ENCODE measurements at regions not wholly inside any gene's neighbourhood (a gene's known extent, or its start where the extent isn't known, plus 50 kb on each side); places are given as distances from the start of the nearest gene placed in this dataset.

DNA sequence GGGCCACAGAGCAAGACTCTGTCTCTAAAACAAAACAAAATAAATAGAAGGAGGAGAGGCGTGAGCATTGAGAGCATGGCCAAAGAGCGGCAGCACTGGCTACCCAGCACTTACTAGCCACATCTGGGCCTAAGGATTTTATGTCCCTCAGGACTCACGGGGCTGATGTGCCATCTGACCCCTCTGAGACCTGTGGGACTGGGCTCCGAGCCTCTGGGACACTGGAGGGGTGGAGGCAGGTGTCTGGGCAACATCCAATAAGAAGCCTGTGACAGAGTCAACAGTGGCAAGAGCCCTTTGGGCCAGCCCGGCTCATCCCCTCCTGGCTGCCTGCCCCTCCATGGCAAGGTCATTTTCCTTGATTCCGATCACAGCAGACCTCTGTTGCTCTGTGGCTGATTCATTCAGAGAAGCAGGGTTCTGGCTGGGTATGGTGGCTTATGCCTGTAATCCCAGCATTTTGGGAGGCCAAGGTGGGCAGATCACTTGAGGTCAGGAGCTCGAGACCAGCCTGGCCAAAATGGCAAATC is 60.7 kb downstream of the RRM2 start:
- H3K36me3 Mint-ChIP-seq (ENCODE audit: low read depth): peaks cover 26% of the 10 kb centered on the region

DNA sequence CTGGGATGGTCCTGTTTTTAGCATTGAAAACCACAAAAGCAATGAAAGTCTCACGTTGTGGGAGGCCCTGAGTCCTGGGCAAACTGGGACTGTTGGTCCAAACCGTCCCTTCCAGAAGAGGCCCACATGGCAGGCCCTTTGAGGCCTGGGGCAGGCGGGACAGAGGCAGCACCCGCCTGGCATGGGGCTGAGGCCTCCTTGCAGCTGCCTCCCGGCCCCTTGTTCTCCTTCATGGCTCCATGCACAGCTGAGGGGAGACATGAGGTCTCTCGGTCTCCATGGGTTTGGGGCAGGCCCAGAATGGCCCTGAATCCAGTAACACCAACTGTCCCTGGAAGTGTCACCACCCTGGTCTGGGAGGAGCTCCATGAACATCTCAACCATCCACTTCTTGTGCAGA is 61.9 kb downstream of the RRM2 start:
- H3K4me3 Mint-ChIP-seq: no peak overlapping the region
- no peaks in the 10 kb centered on the region for H3K4me1 Mint-ChIP-seq (ENCODE audit: low read depth)
- H3K27ac Mint-ChIP-seq: no peak overlapping the region
- H3K36me3 Mint-ChIP-seq (ENCODE audit: low read depth): peaks cover 34% of the 10 kb centered on the region
- DNase-seq (ENCODE audit: low spot score): no peak
- no peaks in the 10 kb centered on the region for H3K27me3 Mint-ChIP-seq (ENCODE audit: low read depth)
- peaks cover 8% of the 10 kb centered on the region for H3K9me3 Mint-ChIP-seq

More for the DNA sequence above, 60.7 kb downstream of the RRM2 start:
- no peak overlapping the region for H3K4me3 Mint-ChIP-seq
- no peaks in the 10 kb centered on the region for H3K27me3 Mint-ChIP-seq (ENCODE audit: low read depth)
- no peak for DNase-seq (ENCODE audit: low spot score)
- peaks cover 8% of the 10 kb centered on the region for H3K9me3 Mint-ChIP-seq
- H3K27ac Mint-ChIP-seq: no peak overlapping the region
- no peaks in the 10 kb centered on the region for H3K4me1 Mint-ChIP-seq (ENCODE audit: low read depth)

DNA sequence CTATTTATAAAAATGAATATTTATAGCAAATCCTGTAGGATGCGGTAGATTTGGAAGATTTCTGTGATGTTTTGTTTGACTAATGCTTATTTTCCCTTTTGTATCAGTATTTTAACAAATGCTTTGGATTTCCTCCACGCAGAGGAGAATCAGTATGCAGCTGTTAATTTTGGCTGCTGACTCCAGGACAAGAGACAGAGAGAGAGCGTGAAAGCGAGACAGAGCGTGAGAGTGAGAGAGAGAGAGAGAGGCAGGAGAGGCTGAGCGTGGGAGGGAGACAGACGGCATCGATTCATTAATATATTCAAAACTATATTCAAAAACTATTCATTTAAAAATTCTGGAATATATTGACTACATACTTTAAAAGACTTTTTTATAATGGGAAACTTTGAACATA is 62.5 kb downstream of the RRM2 start:
- no peak overlapping the region for H3K4me3 Mint-ChIP-seq
- peaks cover 33% of the 10 kb centered on the region for H3K36me3 Mint-ChIP-seq (ENCODE audit: low read depth)
- H3K27ac Mint-ChIP-seq: no peak overlapping the region
- no peaks in the 10 kb centered on the region for H3K4me1 Mint-ChIP-seq (ENCODE audit: low read depth)
- DNase-seq (ENCODE audit: low spot score): no peak
- peaks cover 12% of the 10 kb centered on the region for H3K9me3 Mint-ChIP-seq
- no peaks in the 10 kb centered on the region for H3K27me3 Mint-ChIP-seq (ENCODE audit: low read depth)

DNA sequence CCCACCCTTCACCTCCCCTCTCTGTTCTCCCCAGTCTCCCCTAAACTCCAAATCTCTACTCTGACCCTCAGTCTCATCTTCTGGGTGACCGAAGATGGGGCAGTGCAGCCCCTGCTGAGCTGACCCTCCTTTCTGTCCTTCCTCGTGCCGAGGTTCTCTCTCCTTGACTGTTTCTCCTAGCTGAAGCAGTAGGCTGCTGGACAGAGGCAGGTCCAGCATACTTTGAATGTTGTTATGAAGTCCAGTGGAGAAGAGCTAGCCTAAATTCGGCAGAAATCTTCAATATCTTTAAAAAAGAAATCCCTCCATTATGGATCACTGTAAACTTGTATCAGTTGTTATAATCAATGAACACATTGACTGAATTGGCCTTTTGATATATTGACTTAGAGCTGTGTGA is 63.2 kb downstream of the RRM2 start:
- Mint-ChIP-seq H3K27ac (no peak overlapping the region), H3K9me3 (peaks cover 12% of the 10 kb centered on the region), H3K4me1 (ENCODE audit: low read depth) (no peaks in the 10 kb centered on the region), H3K4me3 (no peak overlapping the region), H3K36me3 (ENCODE audit: low read depth) (peaks cover 38% of the 10 kb centered on the region), H3K27me3 (ENCODE audit: low read depth) (no peaks in the 10 kb centered on the region)
- DNase-seq (ENCODE audit: low spot score): no peak

DNA sequence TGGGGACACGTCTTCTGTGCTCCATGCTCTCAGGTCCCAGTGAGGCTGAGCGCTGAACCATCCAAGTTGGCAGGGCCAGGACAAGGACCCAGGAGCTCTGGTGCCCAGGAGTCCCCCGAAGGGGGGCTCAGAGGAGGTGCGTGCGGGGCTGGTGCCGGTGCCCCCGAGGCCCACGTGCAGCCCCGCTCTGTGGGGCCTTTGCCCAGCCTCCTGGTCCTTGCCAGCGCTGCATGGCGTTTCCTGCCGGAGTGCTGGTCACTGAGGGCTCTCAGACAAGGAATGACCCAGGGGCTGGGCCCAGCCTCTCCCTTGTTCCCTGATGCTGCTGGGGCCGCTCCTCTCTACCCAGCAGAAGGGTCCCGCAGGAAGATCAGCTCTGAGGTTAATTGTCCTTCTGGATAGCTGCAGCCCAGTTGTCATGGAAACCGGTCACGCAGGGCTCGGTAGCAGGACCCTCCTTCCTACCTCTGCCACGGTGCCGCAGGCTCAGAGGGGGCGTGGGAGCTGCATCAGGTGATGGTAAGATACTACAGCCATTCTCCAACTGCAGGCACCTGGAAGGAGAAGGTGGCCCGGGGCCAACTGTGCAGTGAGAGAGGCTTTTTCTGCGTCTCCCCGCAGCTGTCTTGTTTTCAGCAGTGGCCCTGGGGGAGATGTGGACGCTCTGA is 64.5 kb downstream of the RRM2 start:
- Mint-ChIP-seq H3K4me1 (ENCODE audit: low read depth) (no peaks in the 10 kb centered on the region), H3K4me3 (no peak overlapping the region), H3K27ac (no peak overlapping the region), H3K9me3 (peaks cover 4% of the 10 kb centered on the region), H3K27me3 (ENCODE audit: low read depth) (no peaks in the 10 kb centered on the region), H3K36me3 (ENCODE audit: low read depth) (peaks cover 29% of the 10 kb centered on the region)
- DNase-seq (ENCODE audit: low spot score): no peak

DNA sequence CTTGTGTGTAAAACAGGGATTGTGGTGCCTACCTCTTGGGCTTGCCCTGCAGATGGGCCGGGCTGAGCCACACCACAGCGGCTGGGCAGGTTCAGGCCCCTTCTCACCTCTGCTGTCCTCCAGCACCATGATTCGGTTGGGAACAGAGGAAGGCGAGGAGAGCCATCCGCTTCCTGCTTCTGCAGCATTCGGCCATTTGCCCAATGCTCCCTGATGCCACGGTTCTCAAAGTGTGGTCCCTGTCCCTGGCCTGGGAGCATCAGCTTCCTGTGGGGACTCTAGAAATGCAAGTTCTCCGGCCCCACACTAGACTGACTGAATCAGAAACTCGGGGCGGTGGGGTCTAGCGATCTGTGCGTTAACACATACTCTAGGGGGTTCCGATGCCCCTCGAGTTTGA is 65.1 kb downstream of the RRM2 start:
- Mint-ChIP-seq H3K27me3 (ENCODE audit: low read depth) (no peaks in the 10 kb centered on the region), H3K9me3 (peaks cover 4% of the 10 kb centered on the region), H3K36me3 (ENCODE audit: low read depth) (peaks cover 29% of the 10 kb centered on the region), H3K4me3 (no peak overlapping the region), H3K27ac (no peak overlapping the region), H3K4me1 (ENCODE audit: low read depth) (no peaks in the 10 kb centered on the region)
- no peak for DNase-seq (ENCODE audit: low spot score)

DNA sequence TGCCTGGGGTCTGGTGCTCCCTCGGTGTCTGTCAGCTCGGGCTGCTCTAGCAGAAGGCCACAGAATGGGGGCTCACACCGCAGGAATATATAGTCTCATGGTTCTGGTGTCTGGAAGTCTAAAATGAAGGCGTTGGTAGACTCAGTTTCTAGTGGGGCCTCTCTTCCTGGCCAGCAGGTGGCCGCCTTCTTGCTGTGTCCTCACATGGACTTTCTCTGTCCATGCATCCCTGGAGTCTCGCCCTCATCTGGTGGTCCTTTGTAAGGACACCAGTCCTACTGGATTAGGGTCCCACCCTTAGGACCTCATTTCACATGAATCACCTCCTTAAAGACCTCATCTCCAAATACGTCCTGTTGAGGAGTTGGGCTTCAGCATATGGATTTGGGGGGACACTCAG is 65.7 kb downstream of the RRM2 start:
- DNase-seq (ENCODE audit: low spot score): no peak
- H3K27me3 Mint-ChIP-seq (ENCODE audit: low read depth): no peaks in the 10 kb centered on the region
- H3K9me3 Mint-ChIP-seq: peaks cover 4% of the 10 kb centered on the region
- no peaks in the 10 kb centered on the region for H3K4me1 Mint-ChIP-seq (ENCODE audit: low read depth)
- H3K36me3 Mint-ChIP-seq (ENCODE audit: low read depth): peaks cover 29% of the 10 kb centered on the region
- no peak overlapping the region for H3K27ac Mint-ChIP-seq
- no peak overlapping the region for H3K4me3 Mint-ChIP-seq

DNA sequence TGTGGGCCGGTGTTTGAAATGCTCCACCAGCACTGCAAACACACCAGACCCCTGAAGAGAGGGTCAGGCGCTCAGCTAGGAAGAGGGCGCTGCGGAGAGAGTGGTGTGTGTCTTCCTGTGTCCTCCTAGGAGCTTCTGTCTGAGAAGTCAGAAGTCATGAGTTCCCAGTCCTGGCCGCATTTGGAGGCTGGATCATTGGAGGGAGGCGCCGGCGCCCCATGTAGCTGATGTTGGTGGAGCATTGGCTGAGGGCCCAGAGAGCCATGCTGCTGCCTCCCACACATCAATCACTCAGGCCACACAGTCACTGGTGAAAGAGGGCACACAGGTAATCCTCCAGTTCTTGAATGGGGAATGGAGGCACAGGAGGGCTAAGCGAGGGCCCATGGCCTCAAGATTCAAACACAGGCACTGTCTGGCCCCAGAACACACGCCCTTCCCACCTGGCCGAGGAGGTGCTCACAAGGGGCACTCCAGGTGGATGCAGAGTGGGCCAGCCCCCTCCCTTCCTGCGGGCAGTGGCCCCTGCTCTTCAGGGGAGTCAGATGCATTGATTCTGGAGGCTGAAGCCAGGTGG is 66.3 kb downstream of the RRM2 start:
- H3K27ac Mint-ChIP-seq: no peak overlapping the region
- no peaks in the 10 kb centered on the region for H3K4me1 Mint-ChIP-seq (ENCODE audit: low read depth)
- no peak for DNase-seq (ENCODE audit: low spot score)
- H3K27me3 Mint-ChIP-seq (ENCODE audit: low read depth): no peaks in the 10 kb centered on the region
- H3K36me3 Mint-ChIP-seq (ENCODE audit: low read depth): peaks cover 29% of the 10 kb centered on the region
- peaks cover 4% of the 10 kb centered on the region for H3K9me3 Mint-ChIP-seq
- no peak overlapping the region for H3K4me3 Mint-ChIP-seq

DNA sequence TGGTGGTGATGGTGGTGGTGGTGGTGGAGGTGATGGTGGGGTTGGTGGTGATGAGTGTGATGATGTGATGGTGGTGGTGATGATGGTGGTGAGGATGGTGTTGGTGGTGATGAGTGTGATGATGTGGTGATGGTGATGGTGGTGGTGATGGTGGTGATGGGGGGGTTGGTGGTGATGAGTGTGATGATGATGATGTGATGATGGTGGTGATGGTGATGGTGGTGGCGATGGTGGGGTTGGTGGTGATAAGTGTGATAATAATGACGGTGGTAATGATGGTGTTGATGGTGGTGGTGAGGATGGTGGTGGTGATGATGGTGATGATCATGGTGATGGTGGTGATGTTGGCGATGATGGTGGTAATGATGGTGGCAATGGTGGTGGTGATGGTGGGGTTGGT is 67.7 kb downstream of the RRM2 start:
- no peak overlapping the region for H3K4me3 Mint-ChIP-seq
- H3K27ac Mint-ChIP-seq: no peak overlapping the region
- no peaks in the 10 kb centered on the region for H3K4me1 Mint-ChIP-seq (ENCODE audit: low read depth)

DNA sequence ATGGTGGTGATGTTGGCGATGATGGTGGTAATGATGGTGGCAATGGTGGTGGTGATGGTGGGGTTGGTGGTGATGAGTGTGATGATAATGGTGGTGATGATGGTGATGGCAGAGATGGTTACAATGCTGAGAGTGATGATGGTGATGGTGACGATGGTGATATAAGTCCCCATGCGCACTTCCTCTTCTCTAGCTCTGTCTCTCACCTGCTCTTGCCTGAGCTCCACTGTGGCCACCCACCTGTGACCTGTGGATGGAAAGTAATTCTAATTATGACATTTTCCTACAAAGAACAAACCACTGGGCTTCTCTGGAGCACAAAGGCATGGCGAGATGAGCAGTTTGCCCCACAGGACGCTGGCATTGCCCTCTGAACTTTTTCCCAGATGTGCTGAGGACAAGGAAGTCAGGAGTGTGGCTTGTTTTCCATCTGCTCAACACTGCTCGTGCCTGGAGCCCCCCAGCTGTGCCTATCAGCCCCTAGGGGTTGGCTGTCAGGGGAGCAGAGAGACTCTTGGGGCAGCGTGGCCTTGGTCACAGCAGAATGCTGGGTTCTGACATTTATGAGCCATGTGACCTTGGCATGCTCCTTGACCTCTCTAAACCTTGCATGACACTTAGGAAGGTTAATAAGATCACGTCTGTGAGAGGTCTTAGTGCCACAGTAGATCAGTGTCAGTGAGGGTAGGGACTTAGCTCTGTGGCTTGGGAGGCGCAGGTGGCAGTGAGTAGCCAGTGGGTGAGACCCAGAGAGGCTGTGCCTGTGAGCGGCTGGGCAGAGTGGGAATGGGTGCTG is 68.4 kb downstream of the RRM2 start:
- Mint-ChIP-seq H3K4me3 (no peak overlapping the region), H3K36me3 (ENCODE audit: low read depth) (peaks cover 25% of the 10 kb centered on the region), H3K4me1 (ENCODE audit: low read depth) (no peaks in the 10 kb centered on the region), H3K9me3 (peaks cover 4% of the 10 kb centered on the region), H3K27ac (no peak overlapping the region), H3K27me3 (ENCODE audit: low read depth) (no peaks in the 10 kb centered on the region)
- DNase-seq (ENCODE audit: low spot score): no peak

More for the DNA sequence above, 67.7 kb downstream of the RRM2 start:
- Mint-ChIP-seq H3K36me3 (ENCODE audit: low read depth) (peaks cover 28% of the 10 kb centered on the region), H3K9me3 (peaks cover 4% of the 10 kb centered on the region), H3K27me3 (ENCODE audit: low read depth) (no peaks in the 10 kb centered on the region)
- no peak for DNase-seq (ENCODE audit: low spot score)

DNA sequence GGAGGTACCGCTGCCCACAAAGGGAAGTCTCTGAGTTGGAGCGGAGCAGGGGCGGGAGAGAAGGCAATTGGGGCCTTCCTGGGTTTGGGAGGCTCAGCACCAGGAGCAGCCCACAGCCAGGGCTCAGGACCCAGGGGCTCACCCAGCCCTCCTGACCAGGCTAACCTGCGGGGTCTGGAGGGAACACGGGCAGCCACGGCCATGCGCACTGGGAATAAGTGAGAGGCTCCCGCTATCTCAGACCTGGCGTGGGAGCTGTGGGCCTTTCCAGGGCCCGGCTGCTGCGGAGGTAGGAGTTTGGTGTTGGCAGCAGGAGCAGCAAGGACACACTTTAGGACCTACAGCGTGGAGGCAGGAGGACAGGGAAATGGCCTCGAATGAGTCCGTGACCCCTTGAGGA is 69.0 kb downstream of the RRM2 start:
- H3K4me1 Mint-ChIP-seq (ENCODE audit: low read depth): no peaks in the 10 kb centered on the region
- no peaks in the 10 kb centered on the region for H3K27me3 Mint-ChIP-seq (ENCODE audit: low read depth)
- no peak for DNase-seq (ENCODE audit: low spot score)
- H3K27ac Mint-ChIP-seq: no peak overlapping the region
- H3K36me3 Mint-ChIP-seq (ENCODE audit: low read depth): peaks cover 24% of the 10 kb centered on the region
- peaks cover 4% of the 10 kb centered on the region for H3K9me3 Mint-ChIP-seq
- no peak overlapping the region for H3K4me3 Mint-ChIP-seq

DNA sequence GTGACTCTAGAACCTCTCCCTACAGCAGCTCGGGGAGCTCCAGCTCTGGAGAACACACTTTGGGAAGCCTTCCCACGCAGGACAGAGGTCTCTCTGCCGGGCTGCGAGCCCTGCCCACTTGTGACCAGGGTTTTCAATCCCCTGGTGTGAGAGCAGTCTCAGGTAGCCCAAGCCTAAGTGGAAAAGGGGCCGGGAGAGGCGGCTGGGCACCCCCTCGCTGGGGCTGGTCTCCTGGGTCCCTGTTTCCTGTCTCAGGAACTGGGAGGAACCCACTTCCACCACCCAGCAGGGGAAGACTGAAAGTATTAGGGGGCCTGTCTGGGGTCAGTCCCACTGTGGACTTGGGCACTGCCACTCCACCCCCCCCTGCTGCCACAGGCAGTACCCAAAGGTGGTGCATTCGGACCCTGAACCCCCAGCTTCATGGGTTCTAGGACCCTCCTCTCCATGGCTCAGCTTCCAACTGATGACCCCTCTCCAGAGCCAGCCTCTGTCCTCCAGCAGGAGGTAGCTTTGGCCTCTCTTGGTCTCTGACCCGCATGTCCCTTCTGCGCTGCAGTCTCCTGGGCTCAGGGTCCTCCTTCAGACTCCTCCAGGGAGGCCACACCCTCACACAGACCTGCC is 70.0 kb downstream of the RRM2 start:
- DNase-seq (ENCODE audit: low spot score): no peak
- H3K36me3 Mint-ChIP-seq (ENCODE audit: low read depth): peaks cover 24% of the 10 kb centered on the region
- H3K27ac Mint-ChIP-seq: no peak overlapping the region

DNA sequence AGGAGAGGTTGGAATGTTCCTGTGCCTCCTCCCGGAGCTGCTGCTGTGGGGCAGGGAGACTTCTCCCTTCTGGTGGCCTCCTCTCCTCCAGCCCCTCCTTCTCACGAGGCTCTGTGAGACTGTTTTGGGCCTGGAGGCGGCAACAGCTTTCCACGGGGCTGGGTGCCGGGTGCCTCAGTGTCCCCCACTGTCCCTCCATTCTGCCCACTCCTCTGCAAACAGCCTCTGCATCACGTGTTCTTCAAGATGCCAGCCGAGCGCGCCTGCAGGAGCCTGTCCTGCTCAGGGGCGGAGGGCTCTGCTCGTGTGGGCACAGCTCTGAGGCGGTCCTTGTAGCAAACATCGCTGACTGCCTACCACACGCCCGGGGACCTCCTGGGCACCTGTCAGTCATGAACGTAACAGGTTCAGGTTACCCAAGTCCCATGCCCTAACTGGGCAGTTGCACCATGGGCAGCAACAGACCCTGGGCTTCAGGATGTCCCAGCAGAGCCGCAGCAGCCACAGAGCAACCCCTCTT is 70.8 kb downstream of the RRM2 start:
- no peak overlapping the region for H3K27ac Mint-ChIP-seq
- peaks cover 23% of the 10 kb centered on the region for H3K36me3 Mint-ChIP-seq (ENCODE audit: low read depth)
- no peaks in the 10 kb centered on the region for H3K27me3 Mint-ChIP-seq (ENCODE audit: low read depth)
- DNase-seq (ENCODE audit: low spot score): no peak
- no peaks in the 10 kb centered on the region for H3K4me1 Mint-ChIP-seq (ENCODE audit: low read depth)
- no peak overlapping the region for H3K4me3 Mint-ChIP-seq
- H3K9me3 Mint-ChIP-seq: peaks cover 4% of the 10 kb centered on the region

More for the DNA sequence above, 70.0 kb downstream of the RRM2 start:
- peaks cover 4% of the 10 kb centered on the region for H3K9me3 Mint-ChIP-seq
- H3K4me1 Mint-ChIP-seq (ENCODE audit: low read depth): no peaks in the 10 kb centered on the region
- no peaks in the 10 kb centered on the region for H3K27me3 Mint-ChIP-seq (ENCODE audit: low read depth)
- H3K4me3 Mint-ChIP-seq: no peak overlapping the region
